SH-SY5Y (cell line): ENCODE measurements at regions not wholly inside any gene's neighbourhood (a gene's known extent, or its start where the extent isn't known, plus 50 kb on each side); places are given as distances from the start of the nearest gene placed in this dataset.

Experiments used
- GATA2 ChIP-seq: IDR thresholded peaks from 2 replicates; pipeline ENCODE4 v1.6.1; 2011; ENCODE audit warnings: mild to moderate bottlenecking, low read depth, low read length
- GATA3 ChIP-seq: IDR thresholded peaks from 2 replicates; pipeline ENCODE4 v1.6.1; 2011; ENCODE audit warnings: low read depth, mild to moderate bottlenecking, low read length, moderate library complexity

DNA sequence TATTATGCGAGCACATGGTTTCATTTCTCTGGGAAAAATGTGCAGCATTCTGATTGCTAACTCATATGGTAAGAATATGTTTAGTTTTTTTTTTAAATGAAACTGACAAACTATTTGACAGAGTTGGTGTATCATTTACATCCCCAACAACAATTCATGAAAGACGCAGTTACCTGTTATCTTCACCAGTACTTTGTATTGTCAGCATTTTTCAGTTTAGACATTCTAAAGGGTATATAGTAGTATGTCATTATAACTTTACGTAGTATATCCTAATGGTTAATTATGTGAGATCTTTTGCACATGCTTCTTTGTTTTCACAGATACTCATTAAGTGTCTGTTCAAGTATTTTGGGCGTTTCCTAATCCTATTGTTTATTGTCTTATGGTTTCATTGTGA is 891.1 kb upstream of the AGA start:
- no peak for TF ChIP-seq GATA2
- no peak for TF ChIP-seq GATA3

DNA sequence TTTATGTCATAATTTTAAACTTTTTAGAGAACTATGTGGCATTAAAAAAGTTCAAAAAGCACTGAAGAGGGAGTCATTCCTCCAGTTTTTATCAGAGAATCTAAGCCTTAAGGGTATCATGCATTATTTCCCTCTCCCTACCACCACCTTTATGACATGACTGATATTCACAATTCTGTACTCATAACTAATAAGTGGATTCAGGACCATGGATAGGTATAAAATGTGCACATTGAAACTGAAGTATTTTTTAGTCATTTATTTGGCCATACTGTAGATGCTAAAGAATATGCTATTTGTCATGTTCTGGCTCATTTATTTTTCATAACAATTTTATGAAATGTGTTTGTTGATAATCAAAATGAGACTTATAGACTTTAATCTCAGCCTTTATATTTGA is 897.5 kb upstream of the AGA start:
- TF ChIP-seq GATA3 (no peak), GATA2 (no peak)

DNA sequence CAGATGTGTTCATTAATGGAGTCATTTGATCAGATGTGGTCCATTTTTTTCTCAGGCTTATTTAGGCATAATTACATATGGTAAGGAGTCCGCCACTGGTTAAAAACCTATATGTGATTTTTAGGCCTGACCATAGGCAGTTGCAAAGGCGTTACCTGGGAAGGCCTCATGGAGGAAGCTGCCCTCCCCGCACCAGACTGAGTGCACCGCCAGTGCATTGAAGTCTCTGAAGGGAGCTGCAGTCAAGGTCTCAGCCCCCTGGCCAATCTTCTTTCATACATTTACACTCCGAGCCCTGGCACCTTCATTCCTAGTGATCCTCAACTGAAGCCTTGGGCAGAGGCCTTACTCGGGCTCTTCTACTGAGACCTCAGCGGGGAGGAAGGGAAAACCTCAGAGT is 898.2 kb upstream of the AGA start:
- no peak for TF ChIP-seq GATA2
- TF ChIP-seq GATA3 = no peak

DNA sequence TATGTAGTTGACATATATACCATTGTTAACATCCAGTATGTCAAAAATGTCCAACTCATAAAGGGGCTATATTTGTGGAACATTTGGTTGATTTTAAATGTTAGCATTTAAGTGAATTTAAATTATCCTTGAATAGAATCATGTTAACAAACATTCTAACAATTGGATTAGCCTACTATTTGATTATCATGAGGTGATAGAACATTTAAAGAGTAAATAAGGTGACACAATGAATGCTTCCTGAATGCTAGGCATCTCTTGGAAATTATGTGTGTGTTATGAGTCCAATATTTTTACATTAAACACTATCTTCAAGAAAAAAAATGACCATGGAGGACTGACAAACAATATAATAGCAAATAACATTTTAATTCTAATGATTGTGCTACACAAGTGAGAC is 901.9 kb upstream of the AGA start:
- TF ChIP-seq GATA3 (no peak), GATA2 (no peak)

DNA sequence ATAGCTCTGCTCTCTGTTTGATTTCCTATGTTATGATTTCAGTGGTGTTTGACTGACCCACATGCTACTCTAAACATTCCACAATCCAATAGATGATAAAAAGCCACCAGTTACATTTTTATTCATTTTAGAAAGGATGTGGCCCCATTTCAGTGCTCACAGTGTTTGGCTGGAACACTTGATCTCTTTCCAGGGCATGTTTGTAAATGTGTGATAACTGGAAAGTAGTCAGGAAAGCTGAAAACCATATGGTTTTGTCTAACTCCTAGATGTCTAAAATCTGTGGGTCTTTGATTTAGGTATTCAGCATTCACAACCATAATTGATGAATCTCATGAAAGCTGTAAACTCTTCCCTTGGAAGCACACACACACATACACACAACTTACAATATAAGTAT is 904.9 kb upstream of the AGA start:
- no peak for TF ChIP-seq GATA3

DNA sequence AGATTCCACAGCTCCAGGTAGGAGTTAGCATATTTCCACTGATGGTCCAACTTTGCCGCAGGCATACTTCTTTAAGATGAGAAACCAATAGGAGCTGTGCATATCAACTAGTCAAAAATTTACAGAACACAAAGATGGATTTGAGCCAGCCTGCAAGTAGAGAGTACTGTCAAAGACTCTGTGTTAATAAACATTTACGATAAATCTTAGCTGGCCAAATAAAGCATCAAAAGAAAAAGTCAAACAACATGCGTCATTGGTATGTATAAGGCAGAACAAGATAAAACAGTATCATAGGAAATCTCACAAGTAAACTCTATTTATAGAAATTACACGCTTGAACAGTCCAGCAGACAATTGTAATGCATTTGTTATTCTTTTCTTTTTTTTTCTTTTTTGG is 907.4 kb upstream of the AGA start:
- TF ChIP-seq GATA3 (no peak), GATA2 (no peak)

DNA sequence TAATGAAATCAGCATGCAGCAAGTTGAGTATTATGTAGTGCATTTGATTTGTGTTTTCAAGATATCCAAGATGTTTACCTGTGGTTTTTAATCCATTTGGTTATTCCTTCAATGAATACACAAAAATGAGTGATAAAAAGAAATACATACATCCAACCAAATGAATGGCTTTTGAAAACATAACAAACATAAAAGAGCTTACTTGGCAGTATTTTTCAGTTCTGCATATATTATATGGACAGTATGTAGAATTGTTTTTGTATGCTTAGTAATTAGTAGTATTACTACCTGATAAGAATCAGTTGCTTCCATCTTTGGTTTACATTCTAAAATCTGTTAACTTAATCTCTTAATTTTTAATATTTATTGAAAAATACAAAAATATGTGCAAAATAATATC is 908.9 kb upstream of the AGA start:
- TF ChIP-seq GATA2 (no peak), GATA3 (no peak)

DNA sequence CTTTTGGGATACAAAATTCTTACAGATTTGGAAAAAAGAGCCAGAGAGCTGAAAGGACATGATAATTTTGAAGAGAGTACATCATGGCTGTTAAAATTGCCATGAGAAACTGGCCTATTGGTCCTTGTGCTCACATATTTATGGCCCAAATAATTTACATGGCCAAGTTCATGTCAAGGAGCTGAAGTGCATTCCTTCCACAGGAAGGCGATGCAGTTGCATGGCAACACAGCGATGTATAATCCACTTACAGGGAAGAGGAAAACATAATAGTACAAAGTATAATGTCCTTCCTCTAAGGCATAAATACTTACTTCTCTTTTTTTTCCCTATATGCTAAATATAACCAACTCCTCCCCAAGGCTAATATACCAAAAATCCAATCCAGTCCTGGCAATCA is 914.5 kb upstream of the AGA start:
- no peak for TF ChIP-seq GATA3
- no peak for TF ChIP-seq GATA2

DNA sequence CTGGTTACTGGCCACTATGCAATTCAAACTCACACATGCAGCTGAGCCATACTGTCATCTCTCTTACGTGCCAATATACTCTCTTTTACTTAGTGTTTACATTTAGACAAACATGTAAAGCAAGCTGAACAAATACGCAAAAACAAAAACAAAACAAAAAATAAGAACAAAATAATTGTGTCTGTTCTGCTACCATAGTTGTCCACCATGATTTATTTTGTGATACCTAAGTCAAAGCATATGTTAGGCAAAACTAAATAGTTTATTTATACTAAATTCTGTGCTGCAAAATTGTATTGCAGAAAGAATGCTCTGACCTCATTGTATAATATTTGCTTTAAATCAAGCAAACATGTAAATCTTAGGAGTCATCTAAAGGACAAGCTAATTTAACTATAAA is 943.2 kb upstream of the AGA start:
- TF ChIP-seq GATA2 (no peak), GATA3 (no peak)

DNA sequence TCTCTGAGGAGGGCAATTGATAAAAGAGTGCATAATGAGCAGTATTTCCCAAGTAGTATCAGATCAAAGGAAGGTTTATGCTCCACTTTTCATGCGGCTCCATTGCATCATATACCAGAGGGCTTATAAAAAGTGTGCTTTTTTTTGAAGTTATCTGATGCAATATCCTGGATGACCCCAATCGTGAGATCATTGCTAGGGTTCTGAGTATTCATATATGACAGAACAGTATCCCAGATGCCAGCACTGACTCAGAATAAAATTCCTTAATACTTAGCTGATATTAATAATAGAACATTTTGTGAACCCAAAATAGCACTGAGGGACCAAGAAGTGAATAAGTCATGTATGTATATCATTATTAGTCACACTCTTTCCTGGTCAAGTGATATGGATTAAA is 945.5 kb upstream of the AGA start:
- no peak for TF ChIP-seq GATA2
- TF ChIP-seq GATA3 = no peak

DNA sequence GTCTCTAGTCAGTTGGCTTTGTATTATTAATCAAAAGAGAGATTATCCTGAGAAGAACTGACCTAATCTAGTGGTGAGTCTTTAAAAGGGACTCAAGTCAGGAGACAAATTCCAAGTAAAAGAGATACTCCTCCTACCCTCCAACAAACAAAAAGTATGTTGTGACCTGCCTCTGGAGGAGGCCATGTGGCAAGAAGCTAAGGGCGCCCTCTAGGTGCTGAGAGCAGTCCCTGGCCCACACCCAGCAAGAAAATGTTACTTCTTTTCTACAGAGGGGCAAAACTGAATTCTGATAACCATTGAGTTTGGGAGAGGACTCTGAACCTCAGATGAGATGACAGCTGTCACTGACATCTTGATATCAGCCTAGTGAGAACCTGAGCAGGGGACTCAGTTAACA is 953.6 kb upstream of the AGA start:
- TF ChIP-seq GATA3 = no peak
- no peak for TF ChIP-seq GATA2

DNA sequence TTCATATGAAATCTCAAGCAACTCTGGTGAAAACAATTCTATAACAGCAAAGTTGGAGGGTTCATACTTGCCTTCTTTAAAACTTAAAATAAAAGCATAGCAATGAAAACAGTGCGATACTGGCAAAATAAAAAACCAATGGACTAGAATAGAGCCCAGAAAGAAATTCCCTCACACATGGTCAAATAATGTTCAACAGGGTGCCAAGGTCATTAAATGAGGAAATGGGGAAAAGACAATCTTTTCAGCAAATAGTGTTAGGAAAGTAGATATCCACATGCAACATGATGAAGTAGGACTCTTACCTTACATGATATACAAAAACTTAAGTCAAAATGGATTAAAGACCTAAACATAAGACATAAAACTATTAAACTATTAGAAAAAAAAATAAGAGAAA is 970.2 kb upstream of the AGA start:
- TF ChIP-seq GATA3 (no peak), GATA2 (no peak)

DNA sequence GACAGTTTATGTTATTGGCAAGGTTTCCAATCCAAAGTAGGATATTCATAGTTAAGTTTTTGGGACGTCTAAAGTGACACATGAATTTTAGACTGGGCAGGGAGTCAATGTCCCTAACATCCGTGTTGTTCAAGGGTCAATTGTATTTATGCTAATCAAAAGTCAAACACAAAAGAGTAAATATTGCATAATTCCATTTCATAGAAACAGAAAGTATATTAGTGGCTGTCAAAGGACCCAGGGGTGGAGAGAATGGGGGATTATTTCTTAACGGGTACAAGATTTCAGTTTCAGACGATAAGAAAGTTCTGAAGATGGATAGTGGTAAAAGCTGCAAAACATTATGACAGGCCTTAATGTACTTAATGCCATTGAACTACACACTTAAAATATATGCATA is 971.8 kb upstream of the AGA start:
- no peak for TF ChIP-seq GATA2
- no peak for TF ChIP-seq GATA3

DNA sequence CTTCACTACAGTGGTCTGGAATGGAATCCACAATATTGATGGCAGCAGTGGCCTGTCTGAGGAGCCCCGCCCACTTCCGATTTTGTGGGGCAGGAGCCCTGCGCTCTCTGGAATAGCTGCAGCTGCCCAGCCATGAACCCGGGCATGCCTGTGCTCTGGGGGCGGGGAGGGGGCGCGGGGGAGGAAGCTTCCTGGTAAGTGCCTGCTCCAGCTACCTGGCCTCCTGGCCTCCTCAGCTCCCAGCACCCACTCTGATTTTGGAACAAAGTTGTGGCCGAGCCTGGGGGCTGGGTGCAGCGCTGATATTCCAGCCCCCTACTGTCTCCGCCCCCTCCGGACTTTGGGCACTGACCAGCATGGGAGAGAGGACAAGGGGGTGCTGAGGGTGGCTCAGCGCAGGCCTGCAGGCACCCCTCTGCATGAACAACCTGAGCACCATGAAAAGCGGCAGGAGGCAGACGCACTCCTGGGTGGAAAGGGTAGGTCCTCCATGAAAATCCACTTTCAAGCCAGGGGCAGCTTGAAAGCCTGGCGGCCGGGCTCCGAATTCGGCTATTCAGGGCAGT is 972.7 kb upstream of the AGA start:
- TF ChIP-seq GATA3 (no peak), GATA2 (no peak)

DNA sequence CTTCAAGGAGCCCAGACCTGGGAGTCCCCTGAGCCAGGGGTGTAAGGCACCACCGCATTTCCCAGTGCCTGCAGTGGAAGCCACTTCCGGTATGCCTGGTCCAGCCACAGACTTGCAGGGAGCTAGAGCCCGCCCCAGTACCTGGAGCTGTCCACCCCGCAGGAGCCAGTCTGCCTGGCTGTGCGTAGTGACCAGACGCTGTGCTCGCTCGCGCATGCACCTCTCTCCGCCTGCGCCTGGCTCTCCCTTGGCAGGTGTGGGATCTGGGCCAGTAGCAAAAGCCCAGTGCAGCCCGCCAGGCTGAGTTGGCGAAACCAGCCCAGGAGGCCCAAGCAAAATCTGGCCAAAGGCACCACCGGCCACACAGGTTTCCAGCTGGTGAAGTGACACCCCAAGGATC is 973.7 kb upstream of the AGA start:
- TF ChIP-seq GATA2 (no peak), GATA3 (no peak)

DNA sequence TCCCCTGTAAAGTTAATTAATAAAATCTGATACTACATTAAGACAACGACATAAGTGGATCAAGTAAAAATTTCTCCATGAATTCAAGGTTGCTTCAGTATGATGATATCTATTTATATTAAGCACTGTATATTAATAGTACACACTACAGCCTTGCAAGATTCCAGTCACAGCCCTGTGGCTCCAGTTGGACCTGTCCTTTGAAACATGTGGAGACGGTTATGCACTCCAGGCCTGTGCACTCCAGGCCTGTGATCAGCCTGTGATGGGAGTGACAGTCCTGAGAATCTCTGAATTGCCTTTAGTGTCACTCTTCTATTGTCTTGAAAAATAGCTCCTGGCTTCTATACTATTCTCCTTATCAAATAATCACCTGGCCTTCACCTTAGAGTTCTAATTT is 981.1 kb upstream of the AGA start:
- TF ChIP-seq GATA3 (no peak), GATA2 (no peak)
